IMR-90 (cell line): ENCODE measurements at regions not wholly inside any gene's neighbourhood (a gene's known extent, or its start where the extent isn't known, plus 50 kb on each side); places are given as distances from the start of the nearest gene placed in this dataset.

Experiments used
- ATAC-seq: fragments of 200-7000 bp; cut with Tn5 transposase; 2 replicates; pipeline ENCODE4 v1.9.1; 2020; ENCODE audit warnings: low read depth, mild to moderate bottlenecking, moderate library complexity
- BruUV-seq: library from RNA; stranded (reverse); fragments of 400-500 nt; replicated peaks from 2 replicates; lab custom pipeline; 2021; lab: Mats Ljungman, UMichigan
- CTCF ChIA-PET: fragments of 300-600 bp; formaldehyde crosslinking; extraction: SDS; loops from one replicate; lab custom pipeline; 2021; ENCODE audit warnings: antibody characterized with exemption; lab: Yijun Ruan, JAX
- POLR2A ChIA-PET: fragments of 300-600 bp; sonication (Branson Sonifier 250); formaldehyde crosslinking; loops from one replicate; lab custom pipeline; 2022; ENCODE audit warnings: antibody characterized with exemption; ENCODE audit not compliant: unreplicated experiment; lab: Charles Lee
- DNase-seq: peaks from one replicate; pipeline ENCODE4 v3.0.0; 2013
- H2AFZ ChIP-seq: replicated peaks from 2 replicates; pipeline ENCODE3; 2013; ENCODE audit warnings: low read length, mild to moderate bottlenecking; ENCODE audit not compliant: poor library complexity
- H2AK5ac ChIP-seq: 2 replicates; pipeline ENCODE4 v1.6.1; 2013; ENCODE audit warnings: low read depth, low read length, inconsistent platforms
- H2AK9ac ChIP-seq: replicated peaks from 2 replicates; pipeline ENCODE3; 2013; ENCODE audit warnings: mild to moderate bottlenecking, low read depth, low read length, moderate library complexity; ENCODE audit not compliant: poor library complexity
- H2BK120ac ChIP-seq: 2 replicates; pipeline ENCODE4 v1.6.1; 2013; ENCODE audit warnings: low read depth, low read length, inconsistent platforms
- H2BK15ac ChIP-seq: 3 replicates; pipeline ENCODE4 v1.6.1; 2013; ENCODE audit warnings: low read depth, low read length, inconsistent platforms
- H2BK20ac ChIP-seq: 2 replicates; pipeline ENCODE4 v1.6.1; 2013; ENCODE audit warnings: low read depth, mild to moderate bottlenecking, inconsistent platforms, low read length, moderate library complexity
- H2BK5ac ChIP-seq: 2 replicates; pipeline ENCODE4 v1.6.1; 2013; ENCODE audit warnings: mild to moderate bottlenecking, low read depth, low read length, inconsistent platforms; ENCODE audit not compliant: poor library complexity, severe bottlenecking
- H3K14ac ChIP-seq: replicated peaks from 2 replicates; pipeline ENCODE4 v1.6.1; 2013; ENCODE audit warnings: low read depth, low read length, inconsistent platforms
- H3K18ac ChIP-seq: 2 replicates; pipeline ENCODE4 v1.6.1; 2013; ENCODE audit warnings: low read depth, low read length, control low read depth
- H3K23ac ChIP-seq: 2 replicates; pipeline ENCODE4 v1.6.1; 2013; ENCODE audit warnings: low read depth, low read length, inconsistent platforms
- H3K27ac ChIP-seq: 2 replicates; pipeline ENCODE4 v1.5.1; 2013; ENCODE audit warnings: mild to moderate bottlenecking, control low read depth, low read length; ENCODE audit not compliant: insufficient read depth
- H3K27me3 ChIP-seq: 2 replicates; pipeline ENCODE4 v1.6.1; 2013; ENCODE audit warnings: low read length; ENCODE audit not compliant: control insufficient read depth, insufficient read depth
- H3K36me3 ChIP-seq: 2 replicates; pipeline ENCODE4 v1.6.1; 2013; ENCODE audit warnings: low read length, mixed read lengths; ENCODE audit not compliant: control insufficient read depth, insufficient read depth
- H3K4ac ChIP-seq: 2 replicates; pipeline ENCODE4 v1.6.1; 2013; ENCODE audit warnings: low read depth, low read length, inconsistent platforms
- H3K4me1 ChIP-seq: 2 replicates; pipeline ENCODE4 v1.6.1; 2013; ENCODE audit warnings: low read length, mixed read lengths; ENCODE audit not compliant: control insufficient read depth, insufficient read depth
- H3K4me2 ChIP-seq: 2 replicates; pipeline ENCODE4 v1.6.1; 2013; ENCODE audit warnings: low read depth, mild to moderate bottlenecking, control low read depth, low read length, moderate library complexity
- H3K4me3 ChIP-seq: 2 replicates; pipeline ENCODE4 v1.5.1; 2013; ENCODE audit warnings: low read depth, mild to moderate bottlenecking, control low read depth, low read length, moderate library complexity; ENCODE audit not compliant: insufficient read depth
- H3K56ac ChIP-seq: 2 replicates; pipeline ENCODE4 v1.6.1; 2013; ENCODE audit warnings: low read length, inconsistent platforms; ENCODE audit not compliant: insufficient read depth; ENCODE audit errors: extremely low read depth
- H3K79me1 ChIP-seq, 2 experiments: 2 replicates each; pipeline ENCODE4 v1.6.1; 2013; ENCODE audit warnings: low read length in 2 of 2, inconsistent platforms in 1 of 2, low read depth in 1 of 2
- H3K9ac ChIP-seq: 2 replicates; pipeline ENCODE4 v1.6.1; 2013; ENCODE audit warnings: low read depth, low read length, control low read depth
- H3K9me1 ChIP-seq: 2 replicates; pipeline ENCODE4 v1.6.1; 2013; ENCODE audit warnings: low read length, inconsistent platforms; ENCODE audit not compliant: insufficient read depth
- H3K9me3 ChIP-seq: 2 replicates; pipeline ENCODE4 v1.6.1; 2013; ENCODE audit warnings: low read length; ENCODE audit not compliant: control insufficient read depth, insufficient read depth
- H4K20me1 ChIP-seq: 2 replicates; pipeline ENCODE4 v1.6.1; 2013; ENCODE audit warnings: low read length, inconsistent platforms; ENCODE audit not compliant: insufficient read depth
- H4K5ac ChIP-seq: 2 replicates; pipeline ENCODE4 v1.6.1; 2013; ENCODE audit warnings: mild to moderate bottlenecking, low read depth, low read length, control low read depth
- H4K8ac ChIP-seq, 2 experiments: 2 replicates each; pipeline ENCODE4 v1.6.1; 2013; ENCODE audit warnings: low read depth in 2 of 2, low read length in 2 of 2, control low read depth in 1 of 2, inconsistent platforms in 1 of 2
- H4K91ac ChIP-seq: 2 replicates; pipeline ENCODE4 v1.6.1; 2013; ENCODE audit warnings: low read depth, low read length, inconsistent platforms; ENCODE audit not compliant: insufficient read depth
- BHLHE40 ChIP-seq: fragments of 150-350 bp; IDR thresholded peaks from 2 replicates; pipeline ENCODE4 v1.6.1; 2016; ENCODE audit warnings: mild to moderate bottlenecking, low read depth, low read length
- CEBPB ChIP-seq: IDR thresholded peaks from 2 replicates; pipeline ENCODE4 v1.6.1; 2012; ENCODE audit warnings: low read depth, low read length, improper control_type of control experiment
- CHD1 ChIP-seq: IDR thresholded peaks from 2 replicates; pipeline ENCODE4 v1.6.1; 2012; ENCODE audit warnings: low read depth, low read length, improper control_type of control experiment
- FOS ChIP-seq: fragments of 150-350 bp; IDR thresholded peaks from 2 replicates; pipeline ENCODE4 v1.6.1; 2016; ENCODE audit warnings: low read depth, low read length
- MAFK ChIP-seq: IDR thresholded peaks from 2 replicates; pipeline ENCODE4 v1.6.1; 2012; ENCODE audit warnings: low read depth, low read length, improper control_type of control experiment
- MAZ ChIP-seq: IDR thresholded peaks from 2 replicates; pipeline ENCODE4 v1.6.1; 2012; ENCODE audit warnings: low read depth, mild to moderate bottlenecking, low read length, improper control_type of control experiment, moderate library complexity, borderline replicate concordance
- MXI1 ChIP-seq: IDR thresholded peaks from 2 replicates; pipeline ENCODE4 v1.6.1; 2012; ENCODE audit warnings: low read depth, mild to moderate bottlenecking, low read length, moderate library complexity, borderline replicate concordance
- NFE2L2 ChIP-seq: fragments of 150-350 bp; IDR thresholded peaks from 2 replicates; pipeline ENCODE4 v1.6.1; 2016; ENCODE audit warnings: low read depth, mild to moderate bottlenecking, low read length
- POLR2A ChIP-seq: IDR thresholded peaks from 2 replicates; pipeline ENCODE4 v1.6.1; 2012; ENCODE audit warnings: mild to moderate bottlenecking, low read depth, low read length
- RAD21 ChIP-seq: IDR thresholded peaks from 2 replicates; pipeline ENCODE4 v1.6.1; 2012; ENCODE audit warnings: low read length, improper control_type of control experiment
- RCOR1 ChIP-seq: IDR thresholded peaks from 2 replicates; pipeline ENCODE4 v1.6.1; 2012; ENCODE audit warnings: mild to moderate bottlenecking, low read length, improper control_type of control experiment; ENCODE audit not compliant: insufficient replicate concordance
- RFX5 ChIP-seq: IDR thresholded peaks from 2 replicates; pipeline ENCODE4 v1.8.0; 2012; ENCODE audit warnings: low read depth, mild to moderate bottlenecking, low read length, moderate library complexity
- SMC3 ChIP-seq: fragments of 150-350 bp; IDR thresholded peaks from 2 replicates; pipeline ENCODE4 v1.6.1; 2016; ENCODE audit warnings: low read depth, mild to moderate bottlenecking, antibody characterized with exemption, low read length, moderate library complexity
- WGBS, 2 experiments: methylation state at CpG; one replicate each; pipeline versions ENCODE4 v1.1.5 to v1.1.7; 2013; ENCODE audit warnings: missing lambda C conversion rate in 2 of 2; ENCODE audit not compliant: insufficient read length in 1 of 2; ENCODE audit errors: extremely low coverage in 2 of 2; 5-methylcytosine and 5-hydroxymethylcytosine counted together
- dilution Hi-C: fragments of 300-500 bp; cut with HindIII; formaldehyde crosslinking; loops from one replicate; pipeline ENCODE4 v1.14.3; 2018; ENCODE audit warnings: low sequenced_read_pairs; ENCODE audit not compliant: unreplicated experiment
- in situ Hi-C: fragments of 300-500 bp; cut with MboI; formaldehyde crosslinking; loops from 3 replicates; pipeline ENCODE4 v1.14.3; 2019; ENCODE audit warnings: low sequenced_read_pairs, inconsistent platforms, mixed read lengths
- intact Hi-C: fragments of 100-400 bp; cut with micrococcal nuclease; formaldehyde crosslinking; loops from 2 replicates; pipeline ENCODE4 v1.10.0; 2022
- TF ChIP-seq, protein P1 (sequence below): fragments of 150-350 bp; IDR thresholded peaks from 2 replicates; pipeline ENCODE4 v1.6.1; 2017; ENCODE audit warnings: mild to moderate bottlenecking, antibody characterized with exemption, low read length, low read depth
- TF ChIP-seq, protein P2 (sequence below): fragments of 150-350 bp; IDR thresholded peaks from 2 replicates; pipeline ENCODE4 v1.6.1; 2016; ENCODE audit warnings: low read depth, mild to moderate bottlenecking, low read length, moderate library complexity, borderline replicate concordance

DNA sequence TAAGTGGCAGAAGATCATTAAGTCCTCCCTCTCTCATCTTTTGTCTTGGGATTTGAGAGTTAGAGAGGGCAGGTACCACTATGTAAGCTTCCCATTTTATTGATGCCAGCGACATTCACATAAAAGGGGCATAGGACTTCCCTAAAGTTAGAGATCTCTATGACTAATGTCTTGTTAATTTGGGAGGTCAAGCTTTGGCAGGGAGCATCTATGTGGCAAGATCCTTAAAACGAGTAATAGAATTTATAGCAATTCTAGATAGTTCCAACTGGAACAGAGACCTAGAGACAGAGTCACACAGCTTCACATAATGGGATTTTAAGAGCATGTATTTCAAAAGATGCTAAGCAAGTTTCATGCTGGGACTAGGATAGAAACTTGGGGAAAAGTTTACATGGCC is 308.0 kb downstream of the MAP2K6 start:
- H2BK5ac ChIP-seq: no peak overlapping the region
- TF ChIP-seq RCOR1 (no peak), RAD21 (no peak), SMC3 (no peak), BHLHE40 (no peak), CEBPB (no peak), POLR2A (no peak), CHD1 (no peak), FOS (no peak), MAZ (no peak), NFE2L2 (no peak), MXI1 (no peak), RFX5 (no peak), MAFK (no peak)
- TF ChIP-seq, protein P1, sequence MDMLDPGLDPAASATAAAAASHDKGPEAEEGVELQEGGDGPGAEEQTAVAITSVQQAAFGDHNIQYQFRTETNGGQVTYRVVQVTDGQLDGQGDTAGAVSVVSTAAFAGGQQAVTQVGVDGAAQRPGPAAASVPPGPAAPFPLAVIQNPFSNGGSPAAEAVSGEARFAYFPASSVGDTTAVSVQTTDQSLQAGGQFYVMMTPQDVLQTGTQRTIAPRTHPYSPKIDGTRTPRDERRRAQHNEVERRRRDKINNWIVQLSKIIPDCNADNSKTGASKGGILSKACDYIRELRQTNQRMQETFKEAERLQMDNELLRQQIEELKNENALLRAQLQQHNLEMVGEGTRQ: no peak
- TF ChIP-seq, protein P2, sequence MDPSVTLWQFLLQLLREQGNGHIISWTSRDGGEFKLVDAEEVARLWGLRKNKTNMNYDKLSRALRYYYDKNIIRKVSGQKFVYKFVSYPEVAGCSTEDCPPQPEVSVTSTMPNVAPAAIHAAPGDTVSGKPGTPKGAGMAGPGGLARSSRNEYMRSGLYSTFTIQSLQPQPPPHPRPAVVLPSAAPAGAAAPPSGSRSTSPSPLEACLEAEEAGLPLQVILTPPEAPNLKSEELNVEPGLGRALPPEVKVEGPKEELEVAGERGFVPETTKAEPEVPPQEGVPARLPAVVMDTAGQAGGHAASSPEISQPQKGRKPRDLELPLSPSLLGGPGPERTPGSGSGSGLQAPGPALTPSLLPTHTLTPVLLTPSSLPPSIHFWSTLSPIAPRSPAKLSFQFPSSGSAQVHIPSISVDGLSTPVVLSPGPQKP: no peak
- no peak overlapping the region for H2BK15ac ChIP-seq
- CTCF ChIA-PET: no interaction called here
- no peak overlapping the region for H2AK5ac ChIP-seq
- no peak overlapping the region for H3K56ac ChIP-seq
- no peak overlapping the region for H3K27ac ChIP-seq
- no peak overlapping the region for H2AFZ ChIP-seq
- H3K4me2 ChIP-seq: no peak overlapping the region
- dilution Hi-C loops (no loop called here), intact Hi-C loops (no loop called here), in situ Hi-C loops (no loop called here)
- no peak overlapping the region for H3K18ac ChIP-seq
- BruUV-seq: no TSS peak
- POLR2A ChIA-PET: no interaction called here
- ATAC-seq: no peak
- H3K4me1 ChIP-seq: 0 out of 2 replicates have a peak, but pooled peaks cover 3% of the 10 kb centered on the region
- DNase-seq: no peak
- no peaks in the 10 kb centered on the region for H4K20me1 ChIP-seq
- H2BK20ac ChIP-seq: no peak overlapping the region
- no peak overlapping the region for H3K23ac ChIP-seq
- no peak overlapping the region for H3K4me3 ChIP-seq
- H3K27me3 ChIP-seq: no peaks in the 10 kb centered on the region
- no peaks in the 10 kb centered on the region for H3K9me3 ChIP-seq
- no peak overlapping the region for H3K9ac ChIP-seq
- no CpG with 5 or more reads among the region's 2 CpGs for WGBS, 2 experiments
- no peak overlapping the region for H2AK9ac ChIP-seq
- no peak overlapping the region for H4K5ac ChIP-seq
- H3K4ac ChIP-seq: no peak overlapping the region
- H4K91ac ChIP-seq: no peak overlapping the region
- no peaks in the 10 kb centered on the region for H3K9me1 ChIP-seq
- H4K8ac ChIP-seq: no peak overlapping the region
- H2BK120ac ChIP-seq: no peak overlapping the region
- no peaks in the 10 kb centered on the region for H3K79me1 ChIP-seq
- H3K14ac ChIP-seq: no peak overlapping the region
- no peaks in the 10 kb centered on the region for H3K36me3 ChIP-seq
